HG03520 (cell line): ENCODE measurements at regions not wholly inside any gene's neighbourhood (a gene's known extent, or its start where the extent isn't known, plus 50 kb on each side); places are given as distances from the start of the nearest gene placed in this dataset.

Source experiments
- ATAC-seq: cut with Tn5 transposase; IDR thresholded peaks from one replicate; pipeline ENCODE4 v1.9.1; 2021; ENCODE audit warnings: mild to moderate bottlenecking, moderate library complexity; ENCODE audit not compliant: unreplicated experiment

GRCh38 chr16:56140645-56141044, 50.6 kb upstream of the GNAO1 start:
- no peak for ATAC-seq

GRCh38 chr16:56137269-56137668, 54.0 kb upstream of the GNAO1 start:
- ATAC-seq: no peak

- ATAC-seq: no peak
These were observed 55.0 kb upstream of the GNAO1 start for GRCh38 chr16:56136256-56136655.

GRCh38 chr16:56134790-56135189, 56.5 kb upstream of the GNAO1 start:
- ATAC-seq: no peak

GRCh38 chr16:56125922-56126321, 65.4 kb upstream of the GNAO1 start:
- ATAC-seq: no peak

GRCh38 chr16:56122251-56122650, 69.0 kb upstream of the GNAO1 start:
- ATAC-seq: no peak

GRCh38 chr16:56121156-56121500, 70.2 kb upstream of the GNAO1 start:
- no peak for ATAC-seq

GRCh38 chr16:56120447-56121155, 70.7 kb upstream of the GNAO1 start:
- no peak for ATAC-seq

- ATAC-seq: no peak
These were observed 72.2 kb upstream of the GNAO1 start for GRCh38 chr16:56119133-56119532.

- ATAC-seq: no peak
These were observed 74.7 kb upstream of the GNAO1 start for GRCh38 chr16:56116577-56116964.

- ATAC-seq: no peak
These were observed 75.3 kb upstream of the GNAO1 start for GRCh38 chr16:56115817-56116576.

GRCh38 chr16:56113223-56113622, 78.1 kb upstream of the GNAO1 start:
- ATAC-seq: no peak

GRCh38 chr16:56111100-56111499, 80.2 kb upstream of the GNAO1 start:
- ATAC-seq: no peak

- ATAC-seq: no peak
These were observed 81.3 kb upstream of the GNAO1 start for GRCh38 chr16:56109994-56110393.

GRCh38 chr16:56109205-56109604, 82.1 kb upstream of the GNAO1 start:
- no peak for ATAC-seq

GRCh38 chr16:56108724-56109123, 82.6 kb upstream of the GNAO1 start:
- ATAC-seq: no peak

- ATAC-seq: no peak
These were observed 83.2 kb upstream of the GNAO1 start for GRCh38 chr16:56108056-56108471.

GRCh38 chr16:56106527-56106926, 84.8 kb upstream of the GNAO1 start:
- no peak for ATAC-seq

GRCh38 chr16:56102906-56103305, 88.4 kb upstream of the GNAO1 start:
- no peak for ATAC-seq

- ATAC-seq: no peak
These were observed 89.1 kb upstream of the GNAO1 start for GRCh38 chr16:56102183-56102686.

- no peak for ATAC-seq
These were observed 89.8 kb upstream of the GNAO1 start for GRCh38 chr16:56101480-56101879.

GRCh38 chr16:56097306-56097705, 94.0 kb upstream of the GNAO1 start:
- no peak for ATAC-seq
